SK-N-MC (cell line): ENCODE measurements at regions not wholly inside any gene's neighbourhood (a gene's known extent, or its start where the extent isn't known, plus 50 kb on each side); places are given as distances from the start of the nearest gene placed in this dataset.

ENCODE experiments used
- EZH2 ChIP-seq: fragments of 200-600 bp; sonication (generic); IDR thresholded peaks from one replicate; pipeline ENCODE4 v1.6.1; 2017; ENCODE audit warnings: antibody characterized with exemption
- POLR2AphosphoS5 ChIP-seq: IDR thresholded peaks from 2 replicates; pipeline ENCODE4 v1.6.1; 2012; ENCODE audit warnings: mild to moderate bottlenecking, low read depth, low read length, borderline replicate concordance

GRCh38 chr5:13585324-13585723, 359.2 kb downstream of the DNAH5 start:
- no peak for TF ChIP-seq EZH2
- no peak for TF ChIP-seq POLR2AphosphoS5
